HEK293T (cell line): ENCODE measurements at regions not wholly inside any gene's neighbourhood (a gene's known extent, or its start where the extent isn't known, plus 50 kb on each side); places are given as distances from the start of the nearest gene placed in this dataset.

Source experiments
- CTCF ChIA-PET: fragments of 350-600 bp; formaldehyde crosslinking; extraction: SDS; loops from one replicate; lab custom pipeline; 2021; ENCODE audit warnings: antibody characterized with exemption, inconsistent platforms; lab: Yijun Ruan, JAX
- POLR2A ChIA-PET: fragments of 350-600 bp; formaldehyde crosslinking; extraction: SDS; loops from one replicate; lab custom pipeline; 2020; ENCODE audit warnings: antibody characterized with exemption, inconsistent platforms; lab: Yijun Ruan, JAX
- DNase-seq: peaks from one replicate; pipeline ENCODE4 v3.0.0; 2012; ENCODE audit warnings: mixed read lengths; ENCODE audit errors: extremely low spot score
- ARNT ChIP-seq: fragments of 450-650 bp; IDR thresholded peaks from 2 replicates; pipeline ENCODE4 v1.6.1; 2017; ENCODE audit warnings: mild to moderate bottlenecking
- BHLHE40 ChIP-seq: fragments of 450-650 bp; IDR thresholded peaks from 2 replicates; pipeline ENCODE4 v1.6.1; 2016; ENCODE audit warnings: mild to moderate bottlenecking, moderate library complexity, borderline replicate concordance
- CTBP1 ChIP-seq: fragments of 450-650 bp; IDR thresholded peaks from 2 replicates; pipeline ENCODE4 v1.6.1; 2016; ENCODE audit warnings: borderline replicate concordance
- ELF4 ChIP-seq: fragments of 450-650 bp; IDR thresholded peaks from 2 replicates; pipeline ENCODE4 v1.6.1; 2017; ENCODE audit warnings: antibody characterized with exemption
- FOXA1 ChIP-seq: fragments of 450-650 bp; IDR thresholded peaks from 2 replicates; pipeline ENCODE4 v1.6.1; 2016; ENCODE audit warnings: mild to moderate bottlenecking
- FOXK2 ChIP-seq: fragments of 450-650 bp; IDR thresholded peaks from 2 replicates; pipeline ENCODE4 v1.6.1; 2016; ENCODE audit warnings: mild to moderate bottlenecking
- FOXM1 ChIP-seq: fragments of 450-650 bp; IDR thresholded peaks from 2 replicates; pipeline ENCODE4 v1.6.1; 2017; ENCODE audit warnings: mild to moderate bottlenecking, borderline replicate concordance
- HDGF ChIP-seq: fragments of 450-650 bp; IDR thresholded peaks from 2 replicates; pipeline ENCODE4 v1.6.1; 2017; ENCODE audit warnings: antibody characterized with exemption, borderline replicate concordance
- L3MBTL2 ChIP-seq: fragments of 450-650 bp; conservative IDR thresholded peaks from 2 replicates; pipeline ENCODE4 v1.6.1; 2016; ENCODE audit warnings: mild to moderate bottlenecking
- LEF1 ChIP-seq: fragments of 450-650 bp; IDR thresholded peaks from 2 replicates; pipeline ENCODE4 v1.6.1; 2017; ENCODE audit warnings: mild to moderate bottlenecking, borderline replicate concordance
- NFRKB ChIP-seq: fragments of 450-650 bp; IDR thresholded peaks from 2 replicates; pipeline ENCODE4 v1.6.1; 2016; ENCODE audit warnings: mild to moderate bottlenecking, moderate library complexity
- SP1 ChIP-seq: fragments of 450-650 bp; IDR thresholded peaks from 2 replicates; pipeline ENCODE4 v1.6.1; 2017
- SUZ12 ChIP-seq: fragments of 450-650 bp; IDR thresholded peaks from 2 replicates; pipeline ENCODE4 v1.6.1; 2016; ENCODE audit warnings: mild to moderate bottlenecking
- TARDBP ChIP-seq: fragments of 450-650 bp; IDR thresholded peaks from 2 replicates; pipeline ENCODE4 v1.6.1; 2016
- ZNF384 ChIP-seq: fragments of 450-650 bp; IDR thresholded peaks from 2 replicates; pipeline ENCODE4 v1.6.1; 2016
- TF ChIP-seq, protein P1 (sequence below): fragments of 450-650 bp; IDR thresholded peaks from 2 replicates; pipeline ENCODE4 v1.6.1; 2016

DNA sequence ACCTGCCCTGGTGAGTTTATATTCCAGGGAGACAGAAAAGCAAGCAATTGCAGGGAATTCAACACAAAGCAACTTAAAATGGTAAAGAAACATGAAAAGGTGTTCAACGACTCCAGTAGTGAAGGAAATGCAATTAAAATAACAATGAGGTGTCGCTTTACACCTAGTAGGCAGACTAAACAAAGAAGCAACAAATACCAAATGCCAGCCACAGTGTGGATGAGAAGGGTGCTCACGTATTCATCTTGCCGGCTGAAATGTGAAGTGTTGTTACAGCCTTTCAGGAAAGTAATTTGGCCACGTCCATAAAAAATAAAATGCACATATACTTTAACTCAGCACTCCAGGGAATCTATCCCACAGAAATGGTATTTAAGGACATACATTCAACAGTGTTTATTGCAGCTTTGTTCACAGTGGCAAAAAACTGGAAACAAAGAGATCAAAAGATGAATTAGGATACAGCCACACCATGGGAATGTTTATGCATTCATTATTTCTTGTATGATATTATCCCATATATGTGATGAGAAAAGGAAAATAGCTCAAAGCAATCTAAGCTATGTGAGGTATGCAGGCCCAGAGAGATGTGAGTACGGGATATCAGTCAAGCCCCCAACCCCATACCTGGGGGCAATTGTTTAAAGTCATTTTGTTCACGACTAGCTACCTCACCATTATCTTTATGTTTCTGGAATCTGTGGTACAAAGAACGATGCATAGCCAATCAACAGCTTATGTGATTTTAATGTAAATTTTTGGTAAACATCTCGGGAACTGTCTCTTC lies 266.0 kb upstream of the SOX4 start:
- ChIA-PET CTCF (interaction anchor here (0.5 to 1.1 kb wide), 3 partner anchors 20 to 124 kb away, joined by 3 to 6 read pairs (median 4); no protein-coding TSS in a partner anchor), POLR2A (no interaction called here)
- no peak for TF ChIP-seq ZNF384
- TF ChIP-seq LEF1 = no peak
- TF ChIP-seq CTBP1 = no peak
- TF ChIP-seq, protein P1, sequence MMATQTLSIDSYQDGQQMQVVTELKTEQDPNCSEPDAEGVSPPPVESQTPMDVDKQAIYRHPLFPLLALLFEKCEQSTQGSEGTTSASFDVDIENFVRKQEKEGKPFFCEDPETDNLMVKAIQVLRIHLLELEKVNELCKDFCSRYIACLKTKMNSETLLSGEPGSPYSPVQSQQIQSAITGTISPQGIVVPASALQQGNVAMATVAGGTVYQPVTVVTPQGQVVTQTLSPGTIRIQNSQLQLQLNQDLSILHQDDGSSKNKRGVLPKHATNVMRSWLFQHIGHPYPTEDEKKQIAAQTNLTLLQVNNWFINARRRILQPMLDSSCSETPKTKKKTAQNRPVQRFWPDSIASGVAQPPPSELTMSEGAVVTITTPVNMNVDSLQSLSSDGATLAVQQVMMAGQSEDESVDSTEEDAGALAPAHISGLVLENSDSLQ = 0 out of 2 replicates have a peak, but pooled peaks have one; percentile 7
- no peak for TF ChIP-seq FOXK2
- TF ChIP-seq SUZ12 = no peak
- TF ChIP-seq ELF4 = no peak
- TF ChIP-seq SP1 = no peak
- DNase-seq = no peak

DNA sequence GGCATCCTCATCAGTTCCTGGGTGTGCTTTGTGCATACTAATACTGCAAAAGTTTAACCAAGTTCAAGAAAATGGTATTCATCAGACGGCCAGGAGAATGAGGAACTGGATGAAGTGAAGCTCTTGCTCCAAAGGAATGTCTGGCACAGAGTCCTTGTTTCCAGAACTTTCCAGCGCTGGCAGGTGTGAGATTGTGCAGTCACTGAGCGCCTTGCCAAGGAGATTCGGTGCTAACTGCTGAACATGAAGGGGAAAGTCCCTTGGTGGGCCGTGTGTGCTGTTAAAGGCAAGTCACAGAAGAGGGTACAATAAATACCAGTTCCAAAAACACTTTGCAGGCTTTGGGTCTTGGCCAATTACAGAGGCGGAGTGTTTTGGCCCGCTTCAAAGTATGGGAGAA lies 262.3 kb upstream of the SOX4 start:
- CTCF ChIA-PET = no interaction called here
- DNase-seq = no peak
- POLR2A ChIA-PET = no interaction called here
- TF ChIP-seq FOXK2 = no peak

DNA sequence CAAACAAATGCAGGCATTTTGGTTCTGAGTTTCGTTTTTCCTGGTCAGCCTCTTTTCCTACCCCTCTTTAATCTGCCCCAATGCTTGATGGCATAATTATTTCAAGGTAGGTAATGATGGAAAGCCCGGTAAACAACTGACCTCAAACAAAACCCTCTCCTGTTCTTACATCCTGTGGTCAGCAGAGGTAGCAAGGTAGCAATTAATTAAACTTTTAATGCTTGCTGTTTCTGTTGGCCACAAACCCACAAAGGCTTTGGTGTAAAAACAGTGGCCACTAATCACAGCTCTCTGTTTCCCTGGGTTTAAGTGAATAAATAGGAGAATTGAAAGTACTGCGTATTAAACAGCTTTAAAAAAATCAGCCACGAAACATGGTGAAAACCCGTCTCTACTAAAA lies 261.5 kb upstream of the SOX4 start:
- DNase-seq = no peak
- CTCF ChIA-PET = interaction anchor here (1.1 kb wide), 1 partner anchor 27 kb away, joined by 3 read pairs; no protein-coding TSS in a partner anchor
- POLR2A ChIA-PET = interaction anchor here (1.2 to 1.5 kb wide), 2 partner anchors 256 to 261 kb away, joined by 3 to 4 read pairs; partner anchors contain the start of gene SOX4
- TF ChIP-seq FOXK2 (no peak), CTBP1 (no peak), NFRKB (no peak), ARNT (no peak), SP1 (no peak), HDGF (no peak), SUZ12 (no peak), L3MBTL2 (no peak), ELF4 (no peak), FOXM1 (no peak), BHLHE40 (no peak)

DNA sequence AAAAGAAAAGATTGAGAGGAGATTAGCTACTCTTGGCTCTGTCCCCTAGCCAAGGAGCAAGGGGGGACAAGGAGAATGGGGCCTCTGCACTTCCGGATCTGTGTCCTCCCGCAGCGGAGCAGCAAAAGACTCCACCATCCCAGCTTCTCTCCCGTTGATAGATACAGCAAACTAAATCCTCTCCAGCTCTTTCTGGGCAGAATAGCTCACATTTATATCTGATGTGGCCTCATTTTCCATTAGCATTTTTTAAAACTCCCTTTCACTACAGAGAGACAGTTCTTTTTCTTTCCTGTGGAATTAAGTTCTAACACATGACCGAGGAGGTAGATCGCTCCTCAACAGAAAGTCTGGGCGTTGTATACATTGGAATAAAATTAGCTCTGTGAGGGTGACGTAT lies 260.9 kb upstream of the SOX4 start:
- CTCF ChIA-PET = interaction anchor here (1.1 kb wide), 1 partner anchor 27 kb away, joined by 3 read pairs; no protein-coding TSS in a partner anchor
- TF ChIP-seq ELF4 (no peak), FOXK2 (no peak), TARDBP (no peak), FOXM1 (no peak), CTBP1 (no peak), NFRKB (no peak), L3MBTL2 (no peak), BHLHE40 (no peak), SUZ12 (no peak)
- TF ChIP-seq, protein P1 = no peak
- no peak for DNase-seq
- POLR2A ChIA-PET = interaction anchor here (1.2 to 1.5 kb wide), 2 partner anchors 255 to 261 kb away, joined by 3 to 4 read pairs; partner anchors contain the start of gene SOX4

DNA sequence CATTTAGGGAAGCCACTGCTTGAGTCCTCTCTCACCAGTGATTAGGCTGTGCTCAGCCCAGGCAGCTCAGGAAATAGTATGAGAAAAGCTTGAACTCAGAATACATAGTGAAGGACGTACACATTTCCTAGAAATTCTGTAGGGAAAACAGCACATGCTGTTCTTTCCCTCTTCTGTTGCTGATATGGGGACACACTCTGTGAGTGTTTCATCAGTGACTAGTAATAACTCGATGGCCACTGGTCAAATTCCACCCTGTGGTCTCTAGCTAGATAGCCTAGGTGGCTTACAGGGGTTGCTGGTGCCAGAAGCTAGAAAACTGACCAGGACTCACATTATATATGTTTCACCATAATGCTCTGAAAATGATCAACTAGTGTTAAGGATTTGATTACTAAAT lies 259.8 kb upstream of the SOX4 start:
- POLR2A ChIA-PET = no interaction called here
- no peak for DNase-seq

DNA sequence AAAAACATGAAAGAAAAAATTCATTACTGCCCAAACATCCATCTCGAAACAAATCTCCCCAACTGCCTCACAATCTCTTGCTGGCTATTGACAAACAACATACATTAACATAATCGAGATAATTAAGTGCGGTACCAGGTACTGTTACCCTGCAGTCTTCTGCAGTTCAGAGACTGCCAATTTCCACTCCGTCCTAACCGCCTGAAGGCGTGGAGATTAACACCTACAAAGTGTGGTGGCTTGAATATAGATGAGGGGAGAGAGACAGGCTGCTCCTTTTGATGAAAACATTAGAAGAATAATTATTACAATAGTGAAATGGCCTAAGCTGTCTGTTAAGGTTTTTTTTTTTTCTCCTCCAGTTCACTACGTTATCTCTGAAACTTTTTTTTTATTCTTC lies 258.9 kb upstream of the SOX4 start:
- DNase-seq = no peak
- CTCF ChIA-PET = no interaction called here
- TF ChIP-seq FOXK2 (no peak), ELF4 (no peak), TARDBP (no peak), NFRKB (no peak)
- POLR2A ChIA-PET = no interaction called here

More for the DNA sequence above, 259.8 kb upstream of the SOX4 start:
- CTCF ChIA-PET = no interaction called here
- TF ChIP-seq FOXA1 (no peak), SP1 (no peak), TARDBP (no peak)

DNA sequence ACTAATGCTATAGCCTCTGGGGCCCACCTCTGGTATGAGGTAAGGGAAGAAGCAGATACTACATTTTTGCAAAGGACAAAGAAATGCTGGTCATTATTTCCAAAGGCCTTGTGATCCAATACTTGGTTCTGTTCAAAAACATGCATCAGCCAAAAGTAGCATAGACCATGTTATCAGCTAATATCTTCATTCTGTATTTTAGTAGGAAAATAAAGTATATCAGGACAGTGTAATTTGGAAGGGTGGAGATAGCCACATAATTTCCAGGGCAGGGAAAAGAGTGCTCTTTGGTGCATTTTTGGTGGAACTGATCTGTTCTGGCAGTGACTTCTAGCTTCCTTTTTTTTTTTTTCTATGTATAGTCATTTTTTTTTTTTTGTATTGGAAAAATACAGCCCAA lies 258.0 kb upstream of the SOX4 start:
- no peak for DNase-seq
- POLR2A ChIA-PET = no interaction called here
- CTCF ChIA-PET = interaction anchor here (0.6 kb wide), 1 partner anchor 15 kb away, joined by 3 read pairs; no protein-coding TSS in a partner anchor
- no peak for TF ChIP-seq SUZ12
- TF ChIP-seq ARNT = no peak
- TF ChIP-seq BHLHE40 = no peak
- TF ChIP-seq FOXA1 = no peak
- no peak for TF ChIP-seq ZNF384
- TF ChIP-seq, protein P1 = no peak
- TF ChIP-seq LEF1 = no peak
